IPS-NIHi7 (cell line): ENCODE measurements at regions not wholly inside any gene's neighbourhood (a gene's known extent, or its start where the extent isn't known, plus 50 kb on each side); places are given as distances from the start of the nearest gene placed in this dataset.

Source experiments
- DNase-seq: peaks from one replicate; pipeline ENCODE4 v3.0.0; 2012; ENCODE audit warnings: mixed read lengths; ENCODE audit errors: extremely low spot score

DNA sequence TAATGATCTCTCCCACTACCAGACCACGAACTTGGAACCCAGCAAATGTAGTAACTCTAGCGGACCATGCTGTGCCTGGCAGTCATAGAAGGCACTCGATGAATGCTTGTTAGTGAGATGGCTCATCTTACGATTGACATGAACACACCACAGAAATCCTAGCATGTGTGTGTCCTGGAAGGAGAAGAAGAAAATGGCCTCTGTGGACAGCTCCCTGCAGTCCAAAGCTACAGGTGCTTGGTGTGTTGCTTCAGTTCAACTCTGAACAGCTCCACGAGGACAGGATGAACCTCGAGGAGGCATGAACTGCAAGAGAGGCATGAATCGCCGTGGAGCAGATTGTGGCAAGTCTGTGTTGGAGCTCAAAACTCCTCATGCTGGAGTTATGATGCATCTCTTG lies 93.5 kb downstream of the KLF6 start:
- no peak for DNase-seq

DNA sequence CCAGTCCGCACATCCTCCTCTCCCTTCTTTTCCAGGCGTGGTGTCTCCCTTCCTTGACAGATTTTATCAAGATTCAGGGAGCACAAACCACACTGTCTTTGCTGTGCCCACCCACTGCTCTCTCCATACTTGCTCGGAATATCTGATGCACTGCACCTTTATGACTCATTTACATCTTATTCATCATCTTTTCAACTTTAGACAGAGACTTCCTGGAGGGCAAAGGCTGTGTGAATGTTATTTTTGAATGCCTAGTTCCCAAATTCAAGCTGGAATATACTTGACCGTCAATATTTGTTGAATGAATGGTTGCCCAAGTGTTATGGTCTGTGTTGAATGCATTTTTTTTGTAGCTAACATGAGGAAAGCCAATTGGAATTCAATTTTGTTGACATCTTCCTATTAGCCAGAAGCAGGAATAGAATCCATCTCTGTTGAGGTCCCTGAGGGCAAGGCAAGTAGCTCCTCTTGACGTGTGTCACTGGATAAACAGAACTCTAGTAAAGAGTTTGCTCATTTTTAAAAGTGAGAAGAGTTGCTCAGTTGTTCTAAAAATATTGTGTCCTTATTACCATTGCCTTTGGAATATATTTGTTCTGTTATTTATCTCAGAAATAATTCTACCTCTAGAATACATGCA lies 95.0 kb downstream of the KLF6 start:
- DNase-seq: no peak

DNA sequence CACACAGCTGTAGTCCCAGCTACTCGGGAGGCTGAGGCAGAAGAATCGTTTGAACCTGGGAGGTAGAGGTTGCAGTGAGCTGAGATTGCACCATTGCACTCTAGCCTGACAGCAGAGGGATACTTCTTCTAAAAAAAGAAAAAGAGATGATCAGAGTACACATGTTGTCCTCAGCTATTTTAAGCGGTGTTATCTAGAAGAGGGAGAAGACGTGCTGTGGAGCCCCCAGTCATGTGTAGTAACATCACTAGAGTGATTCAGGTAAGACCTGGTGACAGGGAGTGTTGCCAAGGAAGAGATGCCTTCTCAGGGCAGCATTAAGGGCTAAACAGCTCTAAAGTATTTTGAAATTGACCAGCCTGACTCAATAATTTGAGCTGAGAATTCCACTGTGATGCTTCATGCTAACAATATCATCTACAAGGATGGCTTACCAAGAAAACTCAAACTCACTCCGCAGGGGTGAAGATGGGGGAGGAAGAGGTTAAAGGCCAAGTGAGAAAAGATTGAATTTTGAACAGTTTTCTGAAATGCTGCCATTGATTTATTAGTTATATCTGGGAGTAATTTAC lies 97.4 kb downstream of the KLF6 start:
- DNase-seq: no peak

DNA sequence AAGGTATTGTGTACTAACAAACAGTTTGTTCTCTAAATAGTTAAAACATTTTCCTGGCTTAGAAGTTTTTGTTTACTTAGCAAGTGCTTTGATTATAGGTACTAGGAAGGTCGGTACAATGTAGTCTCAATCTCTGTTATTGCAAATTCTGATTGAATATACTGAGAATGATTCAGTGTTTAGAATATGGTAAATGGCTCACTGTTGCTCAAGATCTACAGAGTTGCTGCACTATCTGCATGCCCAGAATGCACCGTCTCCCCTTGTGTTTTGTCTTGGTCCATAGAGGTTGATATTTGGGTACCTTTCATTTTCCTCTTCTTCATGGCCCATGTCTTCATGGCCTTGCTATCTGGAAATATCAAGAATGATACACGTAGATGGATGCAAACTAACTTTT lies 99.6 kb downstream of the KLF6 start:
- no peak for DNase-seq

DNA sequence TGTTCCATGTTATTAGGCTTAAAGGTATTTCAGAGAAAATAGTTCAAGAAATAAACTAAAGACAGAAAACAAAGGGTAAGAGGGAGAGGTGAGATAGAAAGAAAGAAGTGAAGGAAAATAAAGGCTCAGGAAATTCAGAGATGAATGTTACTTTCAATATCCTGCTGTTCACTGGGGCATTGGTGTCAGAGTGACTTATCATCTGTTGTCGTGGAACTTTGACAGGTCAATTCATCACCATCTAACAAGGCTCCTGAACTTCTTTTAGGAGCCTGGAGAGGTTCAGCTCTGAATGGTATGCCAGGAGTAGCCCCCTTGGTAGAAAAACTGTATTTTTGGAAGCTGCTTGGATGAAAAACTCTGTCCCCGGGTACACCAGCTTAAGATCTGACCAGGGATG lies 100.1 kb downstream of the KLF6 start:
- no peak for DNase-seq

DNA sequence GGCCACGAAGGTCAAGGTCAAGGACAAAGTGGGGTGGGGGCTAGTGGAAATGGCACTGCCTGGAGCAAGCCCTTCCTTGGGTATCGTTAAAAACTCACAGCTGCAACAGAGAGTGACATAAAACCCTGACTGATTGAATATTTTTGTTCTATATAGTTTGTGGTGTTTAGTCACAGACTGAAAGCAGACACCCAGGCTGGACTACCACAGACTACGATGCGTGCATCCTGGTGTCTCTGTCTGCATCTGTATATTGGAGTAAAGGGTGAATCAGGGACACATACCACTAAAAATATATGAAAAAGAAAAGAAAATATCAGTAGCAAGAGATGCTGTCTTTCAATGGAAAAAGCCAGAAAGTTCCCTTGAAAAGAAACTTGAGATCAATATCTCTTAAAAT lies 101.4 kb downstream of the KLF6 start:
- DNase-seq: no peak

DNA sequence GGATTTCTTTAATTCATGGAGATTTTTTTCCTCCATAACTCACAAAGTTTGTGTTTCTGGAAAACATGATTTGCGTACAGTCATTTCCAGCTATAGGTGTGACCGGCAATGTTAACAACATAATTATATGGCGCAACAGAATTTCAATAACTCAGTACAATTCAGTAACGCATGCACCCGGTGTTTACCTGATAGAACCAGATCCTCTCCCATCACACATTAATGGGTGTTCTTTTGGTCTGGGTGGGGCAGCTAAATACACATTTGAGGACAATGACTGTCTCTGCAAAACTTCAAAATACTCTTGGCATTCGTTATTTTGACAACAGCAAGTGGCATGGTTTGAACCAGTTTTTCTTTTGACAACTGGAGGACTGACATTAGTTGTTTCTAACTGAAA lies 102.3 kb downstream of the KLF6 start:
- no peak for DNase-seq

DNA sequence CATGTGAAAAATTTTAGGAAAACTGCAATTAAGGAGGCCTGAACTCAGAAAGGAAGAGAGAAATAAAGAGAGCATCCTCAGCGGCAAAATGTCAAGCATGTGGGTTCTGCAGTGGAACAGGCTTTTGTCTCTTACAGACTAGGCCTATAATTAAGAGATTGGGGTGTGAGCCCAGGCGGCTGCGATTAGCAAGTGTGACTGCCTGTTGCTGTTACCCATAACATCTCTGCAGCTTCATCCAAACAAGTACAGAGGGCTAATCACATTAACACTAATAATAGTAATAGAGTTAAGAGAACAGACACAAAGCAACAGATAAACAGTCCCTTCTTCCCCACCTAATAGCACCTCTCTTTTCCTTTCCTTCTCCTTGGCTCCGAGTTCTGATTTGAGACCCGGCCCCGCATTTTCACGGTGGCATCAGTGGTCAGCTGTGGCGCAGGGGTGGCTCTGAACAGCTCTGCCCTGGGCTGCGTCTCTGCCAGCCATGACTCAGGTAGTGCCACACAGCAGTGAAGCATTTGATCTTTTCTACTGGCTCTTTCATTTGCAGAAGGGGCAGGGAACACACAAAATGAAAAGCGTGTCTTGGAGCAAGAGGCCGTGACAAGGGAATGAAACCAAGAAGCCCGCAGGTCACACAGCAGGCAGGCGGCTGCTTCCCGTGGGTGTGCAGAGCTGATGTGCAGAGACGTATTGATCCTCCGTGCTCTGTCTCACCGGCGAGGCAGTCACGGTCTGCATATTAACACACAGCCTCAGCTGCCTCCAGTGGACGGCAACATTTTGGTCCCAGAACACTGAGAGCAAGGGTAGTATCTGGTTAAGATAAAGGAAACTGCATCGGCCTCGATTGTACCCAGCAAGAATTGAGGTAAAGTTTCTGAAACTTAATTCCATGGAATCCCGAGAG lies 103.1 kb downstream of the KLF6 start:
- no peak for DNase-seq

DNA sequence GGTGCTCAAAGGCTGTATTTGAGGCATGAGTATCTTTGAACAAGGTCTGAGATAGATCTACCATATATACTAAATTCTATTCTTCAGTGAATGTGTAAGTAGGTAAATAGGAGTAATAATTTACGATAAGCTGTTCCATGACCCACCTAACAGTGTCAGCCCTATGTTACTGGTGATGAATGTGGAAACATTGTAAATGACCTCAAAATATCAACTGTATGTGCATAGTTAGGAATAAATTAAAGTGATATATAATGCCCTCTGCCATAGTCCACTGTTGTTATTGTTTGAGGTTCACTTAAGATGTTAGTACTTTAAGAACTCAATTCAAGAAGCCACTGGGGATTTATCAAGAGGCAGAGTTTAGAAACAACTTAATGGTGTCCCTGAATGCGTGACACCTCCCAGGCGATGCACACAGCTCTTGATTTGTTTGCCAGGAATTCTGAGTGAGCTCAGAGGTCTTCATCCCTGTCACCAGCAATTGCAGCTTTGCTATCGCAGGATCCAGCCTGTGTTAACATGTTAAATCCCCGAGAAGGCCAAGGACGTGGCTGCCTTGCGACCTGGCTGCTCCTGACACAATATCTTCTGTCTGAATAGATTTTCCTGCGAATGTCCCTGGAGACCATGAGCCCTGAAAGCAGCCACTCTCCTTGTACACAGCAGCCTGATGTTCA lies 104.9 kb downstream of the KLF6 start:
- no peak for DNase-seq

DNA sequence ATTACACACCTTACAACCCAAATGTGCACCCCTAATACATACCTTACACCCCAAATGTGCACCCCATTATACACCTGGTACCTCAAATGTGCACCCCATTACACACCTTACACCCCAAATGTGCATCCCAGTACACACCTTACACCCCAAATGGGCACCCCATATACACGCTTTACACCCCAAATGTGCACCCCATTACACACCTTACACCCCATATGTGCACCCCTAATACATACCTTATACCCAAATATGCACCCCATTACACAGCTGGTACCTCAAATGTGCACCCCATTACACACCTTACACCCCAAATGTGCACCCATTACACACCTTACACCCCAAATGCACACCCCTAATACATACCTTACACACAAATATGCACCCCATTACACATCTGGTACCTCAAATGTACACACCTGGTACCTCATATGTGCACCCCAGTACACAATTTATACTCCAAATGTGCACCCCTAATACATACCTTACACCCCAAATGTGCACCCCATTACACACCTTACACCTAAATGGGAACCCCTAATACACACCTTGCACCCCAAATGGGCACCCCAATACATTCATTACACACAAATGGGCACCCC lies 106.3 kb downstream of the KLF6 start:
- DNase-seq: no peak

DNA sequence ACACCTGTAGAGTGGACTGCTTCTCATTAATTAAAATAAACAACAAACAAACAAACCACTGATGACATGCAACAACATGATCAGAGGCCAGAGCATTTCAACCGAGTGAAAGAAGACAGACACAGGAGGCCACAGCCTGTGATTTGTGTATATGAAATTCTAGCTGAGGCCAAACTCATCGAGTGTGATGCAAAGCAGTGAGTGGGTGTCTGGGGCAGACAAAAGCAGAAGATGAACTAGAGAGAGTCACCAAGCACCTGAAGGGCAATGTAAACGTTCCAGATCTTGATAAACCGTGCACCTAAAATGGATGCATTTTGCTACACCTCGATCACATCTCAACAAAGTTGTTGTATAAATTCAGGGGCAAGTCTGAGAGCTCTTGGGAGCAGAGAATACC lies 108.4 kb downstream of the KLF6 start:
- no peak for DNase-seq

DNA sequence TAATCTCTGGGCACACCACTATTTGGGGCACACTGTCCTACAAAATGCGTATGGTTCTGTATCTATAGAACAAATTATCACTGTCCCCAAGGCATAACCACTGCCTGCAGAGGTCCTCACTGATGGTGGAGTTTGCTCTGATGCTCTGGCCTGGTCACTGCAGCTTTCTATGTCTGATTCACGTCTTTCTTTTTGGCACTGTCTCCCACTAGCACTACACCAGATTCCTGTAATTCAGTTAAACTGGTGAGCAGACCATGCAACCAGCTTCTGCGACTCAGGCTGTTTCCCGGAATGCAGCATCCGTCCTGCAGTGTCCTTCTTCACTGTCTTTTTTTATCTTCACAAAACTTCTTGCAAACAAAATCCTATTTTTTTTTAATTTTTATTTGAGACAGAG lies 112.8 kb downstream of the KLF6 start:
- no peak for DNase-seq

DNA sequence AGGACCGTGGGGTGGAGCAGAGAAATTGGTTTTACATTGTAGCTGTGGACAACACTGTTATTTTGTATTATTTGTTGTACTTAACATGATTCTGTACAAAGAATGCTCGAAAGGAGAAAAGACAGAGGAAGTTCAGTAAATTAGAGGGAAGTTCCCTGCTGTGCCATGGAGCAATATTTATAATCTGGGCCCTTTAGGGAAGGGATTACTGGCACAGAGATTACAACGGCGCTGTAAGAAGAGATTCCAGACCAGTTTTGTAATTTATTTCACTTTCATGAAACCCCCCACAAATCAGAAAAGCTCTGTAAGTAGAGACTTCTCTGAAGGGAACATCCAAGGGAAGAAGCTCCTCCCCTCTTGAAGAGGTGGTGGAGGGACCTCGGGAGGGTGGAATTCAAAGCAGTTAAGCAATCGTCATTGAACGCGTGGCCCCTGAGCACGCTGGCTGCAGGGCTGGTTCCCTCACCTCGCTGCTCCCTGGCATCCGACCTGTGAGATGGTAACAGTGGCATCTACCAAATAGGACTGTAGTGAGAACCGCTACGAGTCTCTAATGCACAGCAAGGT lies 113.5 kb downstream of the KLF6 start:
- peak; percentile 34 for DNase-seq

DNA sequence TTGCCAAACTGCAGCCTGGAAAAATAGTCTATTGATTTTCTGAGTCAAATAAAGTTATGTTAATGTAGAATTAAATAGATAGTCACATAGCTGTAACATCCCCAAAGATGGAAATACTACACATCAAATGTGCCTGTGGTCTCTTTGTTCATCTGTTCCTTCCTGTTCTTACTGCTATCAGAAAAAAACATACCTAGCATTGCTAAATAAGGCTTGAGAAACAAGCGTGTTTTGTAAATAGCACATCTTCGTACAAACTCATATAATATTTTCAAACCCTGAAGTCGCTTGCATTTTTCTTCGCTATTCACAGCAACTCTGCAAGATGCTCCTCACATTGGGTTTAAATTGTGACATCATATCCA lies 116.1 kb downstream of the KLF6 start:
- DNase-seq: no peak

DNA sequence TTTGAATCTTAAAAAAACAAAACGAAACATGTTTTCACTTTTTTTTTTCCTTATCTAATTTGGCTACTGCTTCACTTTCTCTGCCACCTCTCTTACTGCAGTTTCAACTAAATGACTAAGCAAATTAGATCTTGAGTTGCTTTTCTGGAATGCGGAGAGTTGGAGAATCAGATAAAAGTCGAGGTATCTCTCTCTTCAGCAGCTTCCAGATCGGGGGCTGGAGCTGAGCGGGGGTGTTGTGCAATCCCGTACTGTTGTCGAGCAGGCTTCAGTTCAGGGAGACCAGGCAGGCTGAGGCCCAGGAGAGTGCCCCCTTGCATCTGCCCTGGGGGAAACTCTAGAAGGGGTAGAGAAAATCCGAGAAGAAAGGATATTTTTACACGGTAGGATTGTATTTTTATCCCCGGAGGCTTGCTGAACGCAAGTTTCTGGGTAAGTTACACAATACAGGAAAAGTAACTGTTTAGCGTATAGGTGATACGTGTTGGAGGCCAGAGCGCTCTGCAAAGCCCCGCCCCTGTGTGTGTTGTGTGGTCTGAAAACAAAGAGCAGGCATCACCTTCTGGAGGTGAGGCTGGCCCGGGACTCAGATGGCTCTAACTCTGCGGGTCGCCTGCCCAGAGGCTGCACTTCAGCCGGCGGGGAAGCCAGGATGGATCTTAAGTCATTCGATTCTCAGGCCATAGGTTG lies 116.6 kb downstream of the KLF6 start:
- DNase-seq: peak; percentile 81

DNA sequence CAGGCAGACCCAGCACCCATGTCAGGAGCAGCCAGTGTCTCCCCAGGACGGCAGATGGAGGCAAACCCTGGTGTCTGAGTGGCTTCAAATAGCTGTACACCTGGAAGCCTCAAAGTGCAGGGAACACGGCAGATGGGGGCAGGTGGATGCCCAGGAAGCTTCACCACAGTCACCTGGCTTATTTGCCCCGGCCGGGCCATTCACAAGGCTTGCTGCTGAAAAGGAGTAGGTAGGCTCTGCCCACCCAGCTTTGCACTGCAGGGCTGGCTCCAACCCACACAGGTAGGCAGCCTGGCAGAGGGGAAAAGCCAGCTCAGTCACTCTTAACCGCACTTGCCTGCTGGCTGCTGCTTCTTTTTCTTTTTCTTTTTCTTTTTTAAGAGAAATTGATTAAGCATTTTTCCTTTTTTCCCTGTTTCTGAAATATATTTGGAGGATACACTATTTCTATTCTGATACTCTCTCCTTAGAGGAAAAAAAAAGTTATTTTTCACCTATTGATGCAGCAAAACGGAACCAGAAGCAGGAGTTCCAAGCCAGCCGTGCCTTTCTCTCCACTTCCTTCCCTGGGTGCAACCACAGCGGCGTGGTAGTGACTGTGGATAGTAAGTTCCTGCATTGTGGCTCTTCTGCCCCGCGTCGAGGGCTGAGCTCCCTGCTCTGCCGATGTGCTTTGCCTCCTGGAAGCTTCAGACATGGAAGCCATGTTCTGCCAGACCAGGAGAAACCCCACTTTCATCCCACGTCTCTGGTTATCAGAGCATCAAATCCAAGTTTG lies 118.3 kb downstream of the KLF6 start:
- DNase-seq: no peak

DNA sequence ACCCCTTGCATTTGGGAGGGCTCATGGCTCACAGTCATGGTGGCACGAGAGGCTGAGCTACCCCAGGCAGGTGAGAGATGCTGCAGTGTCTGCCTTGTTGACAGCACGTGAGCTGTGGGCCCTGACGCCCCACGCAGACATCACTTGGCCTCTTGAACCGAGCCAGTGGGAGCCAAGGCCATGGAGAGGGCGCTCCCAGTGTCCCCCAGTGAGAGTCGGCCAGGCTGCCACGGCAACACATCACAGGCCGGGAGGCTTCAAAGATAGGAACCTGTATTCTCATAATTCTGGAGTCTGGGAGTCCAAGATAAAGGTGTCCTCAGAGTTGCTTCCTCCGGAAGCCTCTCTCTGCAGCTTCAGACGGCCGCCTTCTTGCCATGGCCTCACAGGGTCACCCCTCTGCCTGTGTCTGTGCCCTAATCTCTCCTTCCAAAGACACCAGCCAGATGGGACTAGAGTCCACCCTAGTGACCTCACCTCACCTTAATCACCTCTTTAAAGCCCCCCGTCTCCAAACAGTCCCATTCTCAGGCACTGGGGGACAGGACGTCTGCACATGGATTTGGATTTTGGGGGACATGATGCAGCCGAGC lies 119.6 kb downstream of the KLF6 start:
- DNase-seq: no peak

DNA sequence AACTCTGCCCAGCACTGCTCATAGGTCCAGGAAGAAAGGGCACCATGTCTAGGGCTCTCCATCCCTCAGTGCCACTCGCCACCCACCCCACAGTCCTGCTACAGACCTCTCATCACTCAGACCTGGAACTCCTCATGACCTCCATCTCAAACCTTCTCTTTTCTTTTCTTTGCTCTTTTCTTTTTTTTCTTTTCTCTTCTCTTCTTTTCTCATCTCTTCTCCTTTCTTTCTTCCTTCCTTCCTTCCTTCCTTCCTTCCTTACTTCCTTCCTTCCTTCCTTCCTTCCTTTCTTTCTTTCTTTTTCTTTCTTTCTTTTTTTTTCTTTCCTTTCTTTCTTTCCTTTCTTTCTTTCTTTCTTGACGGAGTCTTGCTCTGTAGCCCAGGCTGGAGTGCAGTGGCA lies 122.2 kb downstream of the KLF6 start:
- DNase-seq: no peak

DNA sequence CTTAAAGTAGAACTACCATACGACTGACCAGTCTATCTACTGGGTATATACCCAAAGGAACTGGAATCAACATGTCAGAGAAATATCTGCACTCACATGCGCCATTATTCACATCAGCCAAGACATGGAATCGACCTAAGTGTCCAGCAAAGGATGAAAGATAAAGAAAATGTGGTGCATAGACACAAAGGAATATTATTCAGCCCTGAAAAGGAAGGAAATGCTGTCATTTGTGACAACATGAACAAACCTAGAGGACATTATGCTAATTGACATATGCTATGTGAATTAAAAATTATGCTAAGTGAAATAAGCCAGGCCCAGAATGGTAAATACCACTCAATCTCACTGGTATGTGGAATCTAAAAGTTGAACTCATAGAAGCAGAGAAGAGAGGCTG lies 123.7 kb downstream of the KLF6 start:
- DNase-seq: no peak

DNA sequence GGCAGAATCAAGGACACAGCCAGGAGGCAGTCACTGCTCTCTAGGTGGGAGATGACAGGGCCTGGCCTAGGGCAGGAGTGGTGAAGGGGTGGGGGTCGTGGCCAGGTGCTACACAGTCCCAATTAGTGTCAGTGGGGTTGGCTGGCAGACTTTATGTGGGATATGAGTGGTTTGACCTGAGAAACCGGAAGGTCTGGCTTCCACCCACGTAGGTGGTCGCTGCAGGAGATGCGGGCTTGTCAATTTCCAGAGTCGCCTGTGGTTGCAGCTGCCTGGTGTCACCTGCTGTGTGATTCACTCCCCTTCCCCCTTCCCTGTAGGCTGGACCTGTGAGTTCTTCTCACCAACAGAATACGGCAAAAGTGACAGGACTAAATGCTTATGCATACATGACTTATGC lies 124.3 kb downstream of the KLF6 start:
- no peak for DNase-seq
